HCT116 (cell line): ENCODE measurements at regions not wholly inside any gene's neighbourhood (a gene's known extent, or its start where the extent isn't known, plus 50 kb on each side); places are given as distances from the start of the nearest gene placed in this dataset.

Experiments
- CEBPB ChIP-seq: IDR thresholded peaks from 2 replicates; pipeline ENCODE4 v1.6.1; 2012; ENCODE audit warnings: low read depth
- POLR2AphosphoS5 ChIP-seq: IDR thresholded peaks from 2 replicates; pipeline ENCODE4 v1.6.1; 2011; ENCODE audit warnings: mild to moderate bottlenecking, low read depth, low read length, moderate library complexity
- SRF ChIP-seq: IDR thresholded peaks from 2 replicates; pipeline ENCODE4 v1.6.1; 2012; ENCODE audit warnings: low read depth
- YY1 ChIP-seq: IDR thresholded peaks from 2 replicates; pipeline ENCODE4 v1.6.1; 2011; ENCODE audit warnings: low read length, low read depth, moderate library complexity, mild to moderate bottlenecking; ENCODE audit not compliant: insufficient replicate concordance; ENCODE audit errors: extremely low read depth
- ZFX ChIP-seq: fragments of 450-650 bp; IDR thresholded peaks from 2 replicates; pipeline ENCODE4 v1.6.1; 2017
- TF ChIP-seq, protein P1 (sequence below), 3 experiments: fragments of 200-600 bp in 1 of 3; sonication (generic) in 1 of 3; IDR thresholded peaks in 2 of 3; conservative IDR thresholded peaks in 1 of 3; 2 replicates each; pipeline ENCODE4 v1.5.1; 2012 to 2017; ENCODE audit warnings: low read depth in 2 of 3, low read length in 2 of 3, antibody characterized with exemption in 1 of 3, borderline replicate concordance in 1 of 3, control low read depth in 1 of 3, mild to moderate bottlenecking in 1 of 3, mixed read lengths in 1 of 3, mixed run types in 1 of 3, moderate library complexity in 1 of 3; ENCODE audit not compliant: insufficient read depth in 1 of 3

DNA sequence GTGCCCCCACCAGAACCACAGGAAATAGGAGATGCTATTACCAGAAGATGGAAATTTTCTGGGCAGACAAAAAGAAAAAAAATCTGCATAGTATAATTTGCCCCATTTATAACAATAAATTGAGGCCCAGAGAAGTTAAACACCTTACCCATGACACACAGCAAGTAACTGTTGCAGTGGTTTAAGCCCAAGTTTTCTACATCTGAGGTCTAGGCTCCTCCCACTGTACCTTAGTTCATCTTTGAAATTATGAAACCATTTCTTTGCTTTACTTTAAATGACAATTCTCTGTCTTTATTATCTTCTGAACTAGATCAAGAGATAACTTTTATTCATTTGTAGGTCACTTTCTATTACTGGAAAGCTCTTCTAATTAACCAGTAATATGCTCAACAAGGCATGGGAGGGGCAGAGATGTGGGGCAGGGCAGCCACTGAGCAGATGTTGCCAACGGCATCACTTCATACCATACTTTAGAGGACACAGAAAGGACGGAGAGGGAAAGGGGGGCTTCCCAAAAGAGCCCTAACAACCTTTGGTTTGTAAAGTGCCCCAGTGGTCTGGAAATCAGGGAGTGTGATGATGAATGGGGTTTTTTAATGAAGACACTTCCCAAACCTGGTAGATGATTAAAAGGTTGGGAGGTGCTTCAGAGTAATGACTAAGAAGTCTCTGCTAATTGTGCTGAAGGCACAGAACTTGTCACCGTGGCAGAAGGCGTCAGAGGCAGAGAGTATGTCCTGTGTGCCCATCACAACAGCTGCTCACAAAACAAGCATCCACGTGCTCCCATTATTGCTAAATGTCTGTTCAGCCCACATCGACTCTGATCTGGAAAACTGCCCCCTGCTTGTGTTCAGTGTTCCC is 342.5 kb downstream of the SHQ1 start:
- TF ChIP-seq ZFX (no peak), CEBPB (no peak), YY1 (no peak), SRF (no peak), POLR2AphosphoS5 (no peak)
- TF ChIP-seq, protein P1, sequence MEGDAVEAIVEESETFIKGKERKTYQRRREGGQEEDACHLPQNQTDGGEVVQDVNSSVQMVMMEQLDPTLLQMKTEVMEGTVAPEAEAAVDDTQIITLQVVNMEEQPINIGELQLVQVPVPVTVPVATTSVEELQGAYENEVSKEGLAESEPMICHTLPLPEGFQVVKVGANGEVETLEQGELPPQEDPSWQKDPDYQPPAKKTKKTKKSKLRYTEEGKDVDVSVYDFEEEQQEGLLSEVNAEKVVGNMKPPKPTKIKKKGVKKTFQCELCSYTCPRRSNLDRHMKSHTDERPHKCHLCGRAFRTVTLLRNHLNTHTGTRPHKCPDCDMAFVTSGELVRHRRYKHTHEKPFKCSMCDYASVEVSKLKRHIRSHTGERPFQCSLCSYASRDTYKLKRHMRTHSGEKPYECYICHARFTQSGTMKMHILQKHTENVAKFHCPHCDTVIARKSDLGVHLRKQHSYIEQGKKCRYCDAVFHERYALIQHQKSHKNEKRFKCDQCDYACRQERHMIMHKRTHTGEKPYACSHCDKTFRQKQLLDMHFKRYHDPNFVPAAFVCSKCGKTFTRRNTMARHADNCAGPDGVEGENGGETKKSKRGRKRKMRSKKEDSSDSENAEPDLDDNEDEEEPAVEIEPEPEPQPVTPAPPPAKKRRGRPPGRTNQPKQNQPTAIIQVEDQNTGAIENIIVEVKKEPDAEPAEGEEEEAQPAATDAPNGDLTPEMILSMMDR (IDR thresholded peaks at IDR 0.05 in 2 of 3, conservative IDR thresholded peaks at IDR 0.05 in 1 of 3; ENCODE audit: borderline replicate concordance in 1 of 3, insufficient read depth in 1 of 3, low read depth in 2 of 3, low read length in 2 of 3) = no peak
